ENCODE measurements at regions not wholly inside any gene's neighbourhood (a gene's known extent, or its start where the extent isn't known, plus 50 kb on each side); places are given as distances from the start of the nearest gene placed in this dataset.

GRCh38 chr13:90801621-90802020 lies 545.9 kb upstream of the MIR17HG start:
- DNase-seq (ENCODE audit: low spot score): peak; percentile 5
- Histone ChIP-seq H3K79me2 (ENCODE audit: low read depth) (no peaks in the 10 kb centered on the region), H3K4me1 (peaks cover 12% of the 10 kb centered on the region), H2AFZ (replicated peaks) (no peak overlapping the region), H3K27me3 (no peaks in the 10 kb centered on the region), H3F3A (ENCODE audit: low read depth) (no peaks in the 10 kb centered on the region), H3K9me3 (ENCODE audit: low read depth) (no peaks in the 10 kb centered on the region), H3K4me3 (no peak overlapping the region), H4K20me1 (ENCODE audit: low read depth) (no peaks in the 10 kb centered on the region), H3K27ac (no peak overlapping the region), H3K36me3 (no peaks in the 10 kb centered on the region), H3K4me2 (peak overlapping the region; percentile 2), H3K9ac (no peak overlapping the region)
- Mint-ChIP-seq H3K9me3 (no peaks in the 10 kb centered on the region), H3K27ac (no peak overlapping the region), H3K4me3 (no peak overlapping the region), H3K4me1 (peaks cover 6% of the 10 kb centered on the region), H3K36me3 (no peaks in the 10 kb centered on the region), H3K27me3 (ENCODE audit: insufficient read depth, low read depth) (peaks cover 2% of the 10 kb centered on the region)
- peak; percentile 75 for TF ChIP-seq EZH2phosphoT487 (IDR thresholded peaks at IDR 0.05)
- no peak for TF ChIP-seq EZH2 (IDR thresholded peaks at IDR 0.05)

GRCh38 chr13:90803210-90803609 lies 544.3 kb upstream of the MIR17HG start:
- TF ChIP-seq CTCF (IDR thresholded peaks at IDR 0.05) (no peak), EZH2 (IDR thresholded peaks at IDR 0.05) (no peak)
- peaks cover 2% of the 10 kb centered on the region for H3K27me3 Mint-ChIP-seq (ENCODE audit: insufficient read depth, low read depth)
- Histone ChIP-seq H2AFZ (replicated peaks) (no peak overlapping the region), H4K20me1 (ENCODE audit: low read depth) (no peaks in the 10 kb centered on the region), H3K27ac (no peak overlapping the region), H3K4me2 (no peak overlapping the region), H3K4me3 (no peak overlapping the region), H3K9ac (no peak overlapping the region), H3K36me3 (no peaks in the 10 kb centered on the region), H3K79me2 (ENCODE audit: low read depth) (no peaks in the 10 kb centered on the region), H3K27me3 (no peaks in the 10 kb centered on the region), H3K4me1 (peaks cover 12% of the 10 kb centered on the region), H3F3A (ENCODE audit: low read depth) (no peaks in the 10 kb centered on the region), H3K9me3 (ENCODE audit: low read depth) (no peaks in the 10 kb centered on the region)
- H3K9me3 Mint-ChIP-seq: no peaks in the 10 kb centered on the region
- no peak overlapping the region for H3K4me3 Mint-ChIP-seq
- DNase-seq (ENCODE audit: low spot score): no peak
- no peaks in the 10 kb centered on the region for H3K36me3 Mint-ChIP-seq
- H3K4me1 Mint-ChIP-seq: peaks cover 11% of the 10 kb centered on the region
- H3K27ac Mint-ChIP-seq: no peak overlapping the region

GRCh38 chr13:90806016-90806615 lies 541.4 kb upstream of the MIR17HG start:
- H3K79me2 ChIP-seq (ENCODE audit: low read depth): no peaks in the 10 kb centered on the region
- TF ChIP-seq EZH2phosphoT487 (IDR thresholded peaks at IDR 0.05) (no peak), EZH2 (IDR thresholded peaks at IDR 0.05) (no peak), CTCF (IDR thresholded peaks at IDR 0.05) (no peak)
- H3K9me3 Mint-ChIP-seq: no peaks in the 10 kb centered on the region
- H3K4me1 ChIP-seq: peaks cover 12% of the 10 kb centered on the region
- H4K20me1 ChIP-seq (ENCODE audit: low read depth): no peaks in the 10 kb centered on the region
- H3K27ac ChIP-seq: no peak overlapping the region
- H3F3A ChIP-seq (ENCODE audit: low read depth): no peaks in the 10 kb centered on the region
- H2AFZ ChIP-seq (replicated peaks): no peak overlapping the region
- no peaks in the 10 kb centered on the region for H3K9me3 ChIP-seq (ENCODE audit: low read depth)
- H3K27me3 ChIP-seq: no peaks in the 10 kb centered on the region
- no peaks in the 10 kb centered on the region for H3K27me3 Mint-ChIP-seq (ENCODE audit: insufficient read depth, low read depth)
- H3K4me1 Mint-ChIP-seq: peaks cover 11% of the 10 kb centered on the region
- DNase-seq (ENCODE audit: low spot score): no peak
- H3K36me3 Mint-ChIP-seq: no peaks in the 10 kb centered on the region
- H3K4me3 Mint-ChIP-seq: no peak overlapping the region
- H3K9ac ChIP-seq: no peak overlapping the region
- H3K36me3 ChIP-seq: no peaks in the 10 kb centered on the region
- no peak overlapping the region for H3K4me2 ChIP-seq
- no peak overlapping the region for H3K4me3 ChIP-seq
- no peak overlapping the region for H3K27ac Mint-ChIP-seq

- no peak overlapping the region for H3K27ac ChIP-seq
- no peaks in the 10 kb centered on the region for H3K36me3 ChIP-seq
- H2AFZ ChIP-seq (replicated peaks): peak overlapping the region; percentile 40
- no peak overlapping the region for H3K4me3 Mint-ChIP-seq
- DNase-seq (ENCODE audit: low spot score): peak; percentile 2
- no peak overlapping the region for H3K4me2 ChIP-seq
- no peaks in the 10 kb centered on the region for H3K27me3 ChIP-seq
- H3K4me1 ChIP-seq: peaks cover 5% of the 10 kb centered on the region
- TF ChIP-seq CTCF (IDR thresholded peaks at IDR 0.05): no peak
- no peak for TF ChIP-seq EZH2phosphoT487 (IDR thresholded peaks at IDR 0.05)
- no peak for TF ChIP-seq EZH2 (IDR thresholded peaks at IDR 0.05)
- H3K36me3 Mint-ChIP-seq: no peaks in the 10 kb centered on the region
- no peak overlapping the region for H3K9ac ChIP-seq
- H3K4me1 Mint-ChIP-seq: peaks cover 11% of the 10 kb centered on the region
- no peak overlapping the region for H3K4me3 ChIP-seq
- no peaks in the 10 kb centered on the region for H3K9me3 ChIP-seq (ENCODE audit: low read depth)
- H3K27me3 Mint-ChIP-seq (ENCODE audit: insufficient read depth, low read depth): no peaks in the 10 kb centered on the region
- no peak overlapping the region for H3K27ac Mint-ChIP-seq
- no peaks in the 10 kb centered on the region for H3K9me3 Mint-ChIP-seq
- no peaks in the 10 kb centered on the region for H4K20me1 ChIP-seq (ENCODE audit: low read depth)
- H3K79me2 ChIP-seq (ENCODE audit: low read depth): no peaks in the 10 kb centered on the region
- no peaks in the 10 kb centered on the region for H3F3A ChIP-seq (ENCODE audit: low read depth)
These were observed 540.6 kb upstream of the MIR17HG start for GRCh38 chr13:90806892-90807291.

Data from neural progenitor cell (in vitro differentiated cells).